SK-N-SH (cell line): ENCODE measurements at regions not wholly inside any gene's neighbourhood (a gene's known extent, or its start where the extent isn't known, plus 50 kb on each side); places are given as distances from the start of the nearest gene placed in this dataset.
A peak's percentile ranks its signal among the peaks of the same experiment; 100 is the strongest.

Source experiments
- CTCF ChIA-PET: fragments of 300-600, 350-600 bp; formaldehyde crosslinking; extraction: SDS; loops from one replicate; lab custom pipeline; 2021; lab: Yijun Ruan, JAX
- POLR2A ChIA-PET: fragments of 350-600 bp; sonication (Branson Sonifier 250); formaldehyde crosslinking; extraction: SDS; loops from one replicate; lab custom pipeline; 2020; ENCODE audit warnings: antibody characterized with exemption, inconsistent platforms; lab: Yijun Ruan, JAX
- DNase-seq: peaks from one replicate; pipeline ENCODE4 v3.0.0; 2012
- H2AFZ ChIP-seq: fragments of 200-600 bp; sonication (generic); 2 replicates; pipeline ENCODE4 v1.8.1; 2016; ENCODE audit warnings: antibody characterized with exemption, mild to moderate bottlenecking, low read depth
- H3F3A ChIP-seq: fragments of 200-600 bp; sonication (generic); replicated peaks from 2 replicates; pipeline ENCODE3; 2016; ENCODE audit warnings: antibody characterized with exemption, mild to moderate bottlenecking; ENCODE audit not compliant: insufficient read depth
- H3K27ac ChIP-seq, 2 experiments: fragments of 200-500 bp in 1 of 2; fragments of 200-600 bp in 1 of 2; sonication (Bioruptor generic) in 1 of 2; sonication (generic), shearing (Covaris generic) in 1 of 2; 2 replicates each; pipeline versions ENCODE4 v1.5.1 to v1.6.1; 2014 to 2016; ENCODE audit warnings: low read depth in 2 of 2, inconsistent platforms in 1 of 2, low read length in 1 of 2, mild to moderate bottlenecking in 1 of 2, mixed read lengths in 1 of 2
- H3K27me3 ChIP-seq: fragments of 200-600 bp; sonication (generic), shearing (Covaris generic); 2 replicates; pipeline ENCODE4 v1.6.1; 2016; ENCODE audit warnings: mixed run types; ENCODE audit not compliant: insufficient read depth
- H3K36me3 ChIP-seq, 2 experiments: fragments of 200-500 bp in 1 of 2; fragments of 200-600 bp in 1 of 2; sonication (Bioruptor generic) in 1 of 2; sonication (generic) in 1 of 2; replicated peaks in 1 of 2; 2 replicates each; pipeline versions ENCODE3 to v1.5.1; 2014 to 2016; ENCODE audit warnings: low read length in 1 of 2, mild to moderate bottlenecking in 1 of 2; ENCODE audit not compliant: insufficient read depth in 2 of 2, control insufficient read depth in 1 of 2
- H3K4me1 ChIP-seq, 2 experiments: fragments of 200-500 bp in 1 of 2; fragments of 200-600 bp in 1 of 2; sonication (Bioruptor generic) in 1 of 2; sonication (generic), shearing (Covaris generic) in 1 of 2; 2 replicates each; pipeline versions ENCODE4 v1.5.1 to v1.6.1; 2014 to 2016; ENCODE audit warnings: low read depth in 1 of 2, low read length in 1 of 2, mixed run types in 1 of 2; ENCODE audit not compliant: insufficient read depth in 2 of 2, control insufficient read depth in 1 of 2
- H3K4me2 ChIP-seq: fragments of 200-600 bp; sonication (generic), shearing (Covaris generic); 2 replicates; pipeline ENCODE4 v1.6.1; 2017; ENCODE audit warnings: mixed run types
- H3K4me3 ChIP-seq, 2 experiments: fragments of 200-500 bp in 1 of 2; fragments of 200-600 bp in 1 of 2; sonication (Bioruptor generic) in 1 of 2; sonication (generic), shearing (Covaris generic) in 1 of 2; 2 replicates each; pipeline versions ENCODE4 v1.5.1 to v1.8.1; 2014 to 2016; ENCODE audit warnings: low read depth in 2 of 2, inconsistent platforms in 1 of 2, low read length in 1 of 2, mild to moderate bottlenecking in 1 of 2, mixed read lengths in 1 of 2, moderate library complexity in 1 of 2
- H3K79me2 ChIP-seq: fragments of 200-600 bp; sonication (generic); 2 replicates; pipeline ENCODE4 v1.8.1; 2017; ENCODE audit warnings: mild to moderate bottlenecking; ENCODE audit not compliant: insufficient read depth
- H3K9ac ChIP-seq: fragments of 200-600 bp; sonication (generic); 2 replicates; pipeline ENCODE4 v1.6.1; 2017; ENCODE audit warnings: mixed run types
- H3K9me2 ChIP-seq: fragments of 200-600 bp; sonication (generic); 2 replicates; pipeline ENCODE4 v1.6.1; 2017; ENCODE audit warnings: mixed run types
- H3K9me3 ChIP-seq: fragments of 200-600 bp; sonication (generic); 2 replicates; pipeline ENCODE4 v1.6.1; 2017; ENCODE audit warnings: mixed run types, mild to moderate bottlenecking, moderate library complexity
- H4K20me1 ChIP-seq: fragments of 200-600 bp; sonication (generic); 2 replicates; pipeline ENCODE4 v1.6.1; 2017; ENCODE audit warnings: mild to moderate bottlenecking, mixed run types; ENCODE audit not compliant: insufficient read depth
- CHD2 ChIP-seq: fragments of 150-350 bp; IDR thresholded peaks from 2 replicates; pipeline ENCODE4 v1.6.1; 2018; ENCODE audit warnings: low read length; ENCODE audit not compliant: partially characterized antibody
- ELF1 ChIP-seq: IDR thresholded peaks from 2 replicates; pipeline ENCODE4 v1.4.0; 2012
- EP300 ChIP-seq, 2 experiments: IDR thresholded peaks; 2 replicates each; pipeline versions ENCODE4 v1.4.0 to v1.6.1; 2012; ENCODE audit warnings: borderline replicate concordance in 1 of 2, low read depth in 1 of 2, low read length in 1 of 2
- JUND ChIP-seq: IDR thresholded peaks from 2 replicates; pipeline ENCODE4 v1.4.0; 2012
- MXI1 ChIP-seq: IDR thresholded peaks from 2 replicates; pipeline ENCODE4 v1.6.1; 2012; ENCODE audit warnings: mild to moderate bottlenecking, low read depth, low read length, improper control_type of control experiment
- NRF1 ChIP-seq: IDR thresholded peaks from 2 replicates; pipeline ENCODE4 v1.6.1; 2012; ENCODE audit warnings: low read depth, mild to moderate bottlenecking, low read length
- RAD21 ChIP-seq: IDR thresholded peaks from 2 replicates; pipeline ENCODE4 v1.6.1; 2012; ENCODE audit warnings: mild to moderate bottlenecking, low read length
- RCOR1 ChIP-seq: fragments of 150-350 bp; IDR thresholded peaks from 2 replicates; pipeline ENCODE4 v1.6.1; 2017; ENCODE audit warnings: antibody characterized with exemption, low read length
- RFX5 ChIP-seq: IDR thresholded peaks from 2 replicates; pipeline ENCODE4 v1.6.1; 2012; ENCODE audit warnings: mild to moderate bottlenecking, improper control_type of control experiment, low read length
- SIN3A ChIP-seq: IDR thresholded peaks from 2 replicates; pipeline ENCODE4 v1.6.1; 2012; ENCODE audit warnings: low read depth, mild to moderate bottlenecking, low read length, moderate library complexity, borderline replicate concordance
- SMC3 ChIP-seq: IDR thresholded peaks from 2 replicates; pipeline ENCODE4 v1.6.1; 2012; ENCODE audit warnings: low read depth, low read length, improper control_type of control experiment
- whole genome bisulfite sequencing: methylation state at CpG from one replicate; pipeline ENCODE4 v1.1.6; 2017; ENCODE audit warnings: low lambda C conversion rate; 5-methylcytosine and 5-hydroxymethylcytosine counted together
- TF ChIP-seq, protein P1 (sequence below): IDR thresholded peaks from 2 replicates; pipeline ENCODE4 v1.4.0; 2012; ENCODE audit warnings: low read depth, borderline replicate concordance
- TF ChIP-seq, protein P2 (sequence below): fragments of 150-350 bp; IDR thresholded peaks from 2 replicates; pipeline ENCODE4 v1.6.1; 2016; ENCODE audit warnings: mild to moderate bottlenecking, low read depth, low read length
- TF ChIP-seq, protein P3 (sequence below): IDR thresholded peaks from 2 replicates; pipeline ENCODE4 v1.6.1; 2012; ENCODE audit warnings: mild to moderate bottlenecking, low read depth, low read length, moderate library complexity
- TF ChIP-seq, protein P4 (sequence below): fragments of 200-600 bp; sonication (generic); IDR thresholded peaks from 2 replicates; pipeline ENCODE4 v1.6.1; 2017; ENCODE audit warnings: antibody characterized with exemption, mild to moderate bottlenecking, moderate library complexity

DNA sequence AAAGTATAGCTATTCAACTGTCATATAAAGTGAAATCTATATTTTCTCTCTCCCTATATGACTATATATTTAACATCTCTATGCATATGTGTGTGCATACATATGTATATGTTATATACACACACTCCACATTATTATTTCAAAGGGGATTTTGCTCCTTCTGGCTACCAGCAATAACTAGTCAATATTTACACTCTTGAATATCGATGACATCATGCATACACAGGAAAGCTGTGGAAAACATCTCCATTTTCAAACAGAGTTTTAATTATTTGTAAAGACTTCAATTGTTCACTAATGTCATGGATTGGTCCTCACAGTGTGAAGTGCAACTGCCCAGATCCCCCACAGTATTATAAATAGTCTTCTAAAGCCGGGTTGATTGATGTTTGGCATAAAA lies 195.9 kb upstream of the TCF4 start (continued):
- TF ChIP-seq SIN3A (no peak), RCOR1 (no peak), RAD21 (no peak), RFX5 (no peak), MXI1 (no peak), CHD2 (no peak), EP300 (IDR thresholded peaks at IDR 0.05; ENCODE audit: borderline replicate concordance in 1 of 2, low read depth in 1 of 2, low read length in 1 of 2) (no peak)
- TF ChIP-seq, protein P1, sequence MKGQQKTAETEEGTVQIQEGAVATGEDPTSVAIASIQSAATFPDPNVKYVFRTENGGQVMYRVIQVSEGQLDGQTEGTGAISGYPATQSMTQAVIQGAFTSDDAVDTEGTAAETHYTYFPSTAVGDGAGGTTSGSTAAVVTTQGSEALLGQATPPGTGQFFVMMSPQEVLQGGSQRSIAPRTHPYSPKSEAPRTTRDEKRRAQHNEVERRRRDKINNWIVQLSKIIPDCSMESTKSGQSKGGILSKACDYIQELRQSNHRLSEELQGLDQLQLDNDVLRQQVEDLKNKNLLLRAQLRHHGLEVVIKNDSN, result no peak

DNA sequence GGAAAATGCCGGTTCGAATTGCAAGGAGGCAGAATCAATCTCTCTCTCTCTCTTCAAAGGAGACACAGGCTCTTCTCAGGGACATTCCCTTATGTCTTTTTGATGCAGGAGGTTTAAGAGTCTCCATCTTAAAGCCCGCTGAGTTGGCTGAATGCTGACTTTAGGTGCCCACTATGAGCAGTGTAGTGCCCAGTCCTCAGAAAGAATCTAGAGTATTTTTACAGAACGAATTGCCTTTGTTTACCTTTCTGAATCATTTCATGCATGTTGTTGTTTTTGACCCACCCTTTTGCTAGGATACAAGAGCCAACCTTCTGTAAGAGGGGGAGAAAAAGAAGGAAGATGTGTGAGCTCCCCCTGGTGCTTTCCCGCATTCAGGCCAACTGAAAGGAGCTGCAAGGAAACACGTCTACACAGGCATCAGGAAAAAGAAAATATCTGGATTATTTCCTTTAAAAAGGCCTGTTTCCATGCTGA lies 193.5 kb upstream of the TCF4 start:
- H3K4me2 ChIP-seq, result no peak overlapping the region
- peak; percentile 74 for DNase-seq
- 47% methylated on average over 6 of the region's 6 CpGs for WGBS
- H2AFZ ChIP-seq, result peak overlapping the region; percentile 15; the same call in 1 of the 2 replicates
- H3K9ac ChIP-seq, result no peak overlapping the region
- H3K4me1 ChIP-seq, result peaks cover 0 to 10% of the 10 kb centered on the region in 2 experiments; a peak in 3 of 4 replicates
- no peaks in the 10 kb centered on the region for H3K36me3 ChIP-seq
- H3K9me2 ChIP-seq, result no peaks in the 10 kb centered on the region
- ChIA-PET POLR2A (no interaction called here), CTCF (interaction anchor here (0.6 to 1.5 kb wide), 36 partner anchors 9 to 794 kb away, joined by 3 to 14 read pairs (median 3); no protein-coding TSS in a partner anchor)
- TF ChIP-seq RCOR1 (0 out of 2 replicates have a peak, but pooled peaks have one; percentile 37), ELF1 (no peak), SMC3 (peak; percentile 87), NRF1 (no peak), JUND (no peak), RAD21 (peak; percentile 92)
- TF ChIP-seq, protein P2, sequence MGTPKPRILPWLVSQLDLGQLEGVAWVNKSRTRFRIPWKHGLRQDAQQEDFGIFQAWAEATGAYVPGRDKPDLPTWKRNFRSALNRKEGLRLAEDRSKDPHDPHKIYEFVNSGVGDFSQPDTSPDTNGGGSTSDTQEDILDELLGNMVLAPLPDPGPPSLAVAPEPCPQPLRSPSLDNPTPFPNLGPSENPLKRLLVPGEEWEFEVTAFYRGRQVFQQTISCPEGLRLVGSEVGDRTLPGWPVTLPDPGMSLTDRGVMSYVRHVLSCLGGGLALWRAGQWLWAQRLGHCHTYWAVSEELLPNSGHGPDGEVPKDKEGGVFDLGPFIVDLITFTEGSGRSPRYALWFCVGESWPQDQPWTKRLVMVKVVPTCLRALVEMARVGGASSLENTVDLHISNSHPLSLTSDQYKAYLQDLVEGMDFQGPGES, result no peak
- TF ChIP-seq, protein P3, sequence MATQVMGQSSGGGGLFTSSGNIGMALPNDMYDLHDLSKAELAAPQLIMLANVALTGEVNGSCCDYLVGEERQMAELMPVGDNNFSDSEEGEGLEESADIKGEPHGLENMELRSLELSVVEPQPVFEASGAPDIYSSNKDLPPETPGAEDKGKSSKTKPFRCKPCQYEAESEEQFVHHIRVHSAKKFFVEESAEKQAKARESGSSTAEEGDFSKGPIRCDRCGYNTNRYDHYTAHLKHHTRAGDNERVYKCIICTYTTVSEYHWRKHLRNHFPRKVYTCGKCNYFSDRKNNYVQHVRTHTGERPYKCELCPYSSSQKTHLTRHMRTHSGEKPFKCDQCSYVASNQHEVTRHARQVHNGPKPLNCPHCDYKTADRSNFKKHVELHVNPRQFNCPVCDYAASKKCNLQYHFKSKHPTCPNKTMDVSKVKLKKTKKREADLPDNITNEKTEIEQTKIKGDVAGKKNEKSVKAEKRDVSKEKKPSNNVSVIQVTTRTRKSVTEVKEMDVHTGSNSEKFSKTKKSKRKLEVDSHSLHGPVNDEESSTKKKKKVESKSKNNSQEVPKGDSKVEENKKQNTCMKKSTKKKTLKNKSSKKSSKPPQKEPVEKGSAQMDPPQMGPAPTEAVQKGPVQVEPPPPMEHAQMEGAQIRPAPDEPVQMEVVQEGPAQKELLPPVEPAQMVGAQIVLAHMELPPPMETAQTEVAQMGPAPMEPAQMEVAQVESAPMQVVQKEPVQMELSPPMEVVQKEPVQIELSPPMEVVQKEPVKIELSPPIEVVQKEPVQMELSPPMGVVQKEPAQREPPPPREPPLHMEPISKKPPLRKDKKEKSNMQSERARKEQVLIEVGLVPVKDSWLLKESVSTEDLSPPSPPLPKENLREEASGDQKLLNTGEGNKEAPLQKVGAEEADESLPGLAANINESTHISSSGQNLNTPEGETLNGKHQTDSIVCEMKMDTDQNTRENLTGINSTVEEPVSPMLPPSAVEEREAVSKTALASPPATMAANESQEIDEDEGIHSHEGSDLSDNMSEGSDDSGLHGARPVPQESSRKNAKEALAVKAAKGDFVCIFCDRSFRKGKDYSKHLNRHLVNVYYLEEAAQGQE, result no peak
- TF ChIP-seq, protein P4, sequence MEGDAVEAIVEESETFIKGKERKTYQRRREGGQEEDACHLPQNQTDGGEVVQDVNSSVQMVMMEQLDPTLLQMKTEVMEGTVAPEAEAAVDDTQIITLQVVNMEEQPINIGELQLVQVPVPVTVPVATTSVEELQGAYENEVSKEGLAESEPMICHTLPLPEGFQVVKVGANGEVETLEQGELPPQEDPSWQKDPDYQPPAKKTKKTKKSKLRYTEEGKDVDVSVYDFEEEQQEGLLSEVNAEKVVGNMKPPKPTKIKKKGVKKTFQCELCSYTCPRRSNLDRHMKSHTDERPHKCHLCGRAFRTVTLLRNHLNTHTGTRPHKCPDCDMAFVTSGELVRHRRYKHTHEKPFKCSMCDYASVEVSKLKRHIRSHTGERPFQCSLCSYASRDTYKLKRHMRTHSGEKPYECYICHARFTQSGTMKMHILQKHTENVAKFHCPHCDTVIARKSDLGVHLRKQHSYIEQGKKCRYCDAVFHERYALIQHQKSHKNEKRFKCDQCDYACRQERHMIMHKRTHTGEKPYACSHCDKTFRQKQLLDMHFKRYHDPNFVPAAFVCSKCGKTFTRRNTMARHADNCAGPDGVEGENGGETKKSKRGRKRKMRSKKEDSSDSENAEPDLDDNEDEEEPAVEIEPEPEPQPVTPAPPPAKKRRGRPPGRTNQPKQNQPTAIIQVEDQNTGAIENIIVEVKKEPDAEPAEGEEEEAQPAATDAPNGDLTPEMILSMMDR, result peak; percentile 79
- no peaks in the 10 kb centered on the region for H3K9me3 ChIP-seq
- peak overlapping the region in 1 of 2 experiments; percentile 50; a peak in 2 of 4 replicates for H3K27ac ChIP-seq
- no peaks in the 10 kb centered on the region for H3F3A ChIP-seq
- H4K20me1 ChIP-seq, result no peaks in the 10 kb centered on the region
- H3K27me3 ChIP-seq, result no peaks in the 10 kb centered on the region
- H3K79me2 ChIP-seq, result no peaks in the 10 kb centered on the region
- no peak overlapping the region; a peak in 1 of 4 replicates for H3K4me3 ChIP-seq
